Activated CD4-positive, alpha-beta memory T cell treated with anti-CD3 and anti-CD28 coated beads, Interleukin-2, amount 10 ng/mL, durations not matched to agents 7 days and 5 days (primary cell): ENCODE measurements at regions not wholly inside any gene's neighbourhood (a gene's known extent, or its start where the extent isn't known, plus 50 kb on each side); places are given as distances from the start of the nearest gene placed in this dataset.
"Not testable (repeated sequence)": the region's sequence is repeated elsewhere in the genome, so short reads cannot be mapped to it uniquely, and the experiment has no call there.

ENCODE experiments used
- CTCF ChIA-PET: fragments of 350-600 bp; sonication (Branson Sonifier 250); formaldehyde crosslinking; loops from one replicate; lab custom pipeline; 2021; ENCODE audit warnings: antibody characterized with exemption, inconsistent platforms; lab: Charles Lee
- POLR2A ChIA-PET: fragments of 350-600 bp; sonication (Branson Sonifier 250); formaldehyde crosslinking; loops from one replicate; lab custom pipeline; 2021; ENCODE audit warnings: antibody characterized with exemption; lab: Charles Lee
- DNase-seq: peaks from one replicate; pipeline ENCODE4 v3.0.0-alpha.2; 2020
- H3K27ac Mint-ChIP-seq: one replicate; pipeline ENCODE4 v1.8.0; 2021; ENCODE audit warnings: mild to moderate bottlenecking, mixed read lengths
- H3K27me3 Mint-ChIP-seq: one replicate; pipeline ENCODE4 v1.8.0; 2021; ENCODE audit warnings: mixed read lengths
- H3K36me3 Mint-ChIP-seq: one replicate; pipeline ENCODE4 v1.8.0; 2021; ENCODE audit warnings: low read depth, mixed read lengths
- H3K4me1 Mint-ChIP-seq: one replicate; pipeline ENCODE4 v1.8.0; 2021; ENCODE audit warnings: mixed read lengths
- H3K4me3 Mint-ChIP-seq: one replicate; pipeline ENCODE4 v1.8.0; 2021; ENCODE audit warnings: mild to moderate bottlenecking, mixed read lengths
- H3K9me3 Mint-ChIP-seq: one replicate; pipeline ENCODE4 v1.8.0; 2021; ENCODE audit warnings: mixed read lengths

DNA sequence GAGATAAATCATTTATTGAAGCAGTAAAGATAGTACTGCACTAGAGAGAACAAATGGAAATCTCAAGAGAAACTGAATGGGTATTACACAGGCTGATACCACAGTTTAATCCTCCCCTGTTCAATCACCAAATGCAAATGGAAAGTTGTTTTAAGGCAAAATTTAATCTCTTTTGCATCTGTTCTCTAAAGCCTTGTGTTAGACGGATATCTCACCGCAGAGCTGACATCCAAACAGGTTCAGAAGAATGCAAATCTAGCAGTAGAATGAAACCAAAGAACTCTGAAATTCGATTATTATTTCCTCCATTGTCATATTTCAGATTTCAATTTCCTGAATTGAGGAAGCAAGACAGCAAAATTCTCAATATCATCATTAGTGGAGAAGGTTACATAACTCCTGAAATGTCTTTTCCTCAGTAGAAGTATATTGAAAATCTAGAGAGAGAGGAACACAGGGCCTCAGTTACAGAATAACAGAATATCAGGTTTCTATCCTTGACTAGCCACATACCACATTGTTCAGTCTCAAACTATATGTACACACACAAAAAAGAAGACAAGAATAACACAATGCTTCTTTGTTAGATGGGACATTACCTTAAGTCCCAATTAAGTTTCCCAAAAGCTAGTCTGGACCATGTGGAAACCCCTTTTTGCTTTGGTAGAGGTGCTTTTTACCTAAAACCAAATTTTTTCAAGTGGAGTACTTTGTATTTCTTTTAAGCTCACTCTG is 94.1 kb upstream of the BANK1 start:
- POLR2A ChIA-PET, result no interaction called here
- Mint-ChIP-seq H3K27ac (no peak overlapping the region), H3K4me1 (no peaks in the 10 kb centered on the region), H3K27me3 (peaks cover 7% of the 10 kb centered on the region), H3K9me3 (no peaks in the 10 kb centered on the region), H3K4me3 (no peak overlapping the region), H3K36me3 (no peaks in the 10 kb centered on the region)
- CTCF ChIA-PET, result no interaction called here
- DNase-seq, result no peak

DNA sequence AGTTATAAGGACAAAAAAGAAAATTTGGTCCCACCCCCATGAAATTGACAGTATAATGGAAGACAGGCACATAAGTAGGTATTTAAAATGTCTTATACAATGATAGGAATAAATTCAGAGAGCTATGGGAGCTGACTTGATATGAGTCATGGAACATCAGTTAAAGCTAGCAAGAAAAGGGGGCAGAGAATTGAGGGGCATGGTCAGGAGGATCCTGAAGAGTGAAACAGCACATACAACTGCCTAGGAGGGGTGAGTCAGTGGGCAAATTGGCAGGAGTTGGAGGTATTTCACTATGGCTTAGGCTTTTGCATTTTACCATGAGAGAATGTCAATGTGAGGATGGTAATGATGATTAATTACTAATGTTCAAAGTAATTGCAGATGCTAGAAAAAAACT is 95.4 kb upstream of the BANK1 start:
- no peak overlapping the region for H3K4me3 Mint-ChIP-seq

DNA sequence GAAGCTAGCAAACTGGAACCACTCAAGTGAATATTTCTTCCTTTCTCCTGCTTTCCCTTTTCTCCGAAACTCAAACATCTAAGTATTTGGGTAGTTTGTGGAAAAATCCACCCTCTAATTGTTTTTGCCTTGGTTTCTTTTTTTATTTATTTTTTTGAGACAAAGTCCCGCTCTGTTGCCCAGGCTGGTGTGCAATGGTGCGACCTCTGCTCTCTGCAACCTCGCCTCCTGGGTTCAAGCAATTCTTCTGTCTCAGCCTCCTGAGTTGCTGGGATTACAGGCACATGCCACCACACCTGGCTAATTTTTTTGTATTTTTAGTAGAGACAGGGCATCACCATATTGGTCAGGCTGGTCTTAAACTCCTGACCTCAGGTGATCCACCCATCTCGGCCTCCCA is 96.1 kb upstream of the BANK1 start:
- DNase-seq, H3K27ac Mint-ChIP-seq, H3K9me3 Mint-ChIP-seq, POLR2A ChIA-PET, H3K4me3 Mint-ChIP-seq, H3K4me1 Mint-ChIP-seq, H3K36me3 Mint-ChIP-seq, CTCF ChIA-PET: not testable (repeated sequence)
- H3K27me3 Mint-ChIP-seq, result peaks cover 13% of the 10 kb centered on the region

More for the DNA sequence above, 95.4 kb upstream of the BANK1 start:
- Mint-ChIP-seq H3K36me3 (no peaks in the 10 kb centered on the region), H3K27ac (no peak overlapping the region), H3K9me3 (no peaks in the 10 kb centered on the region), H3K4me1 (no peaks in the 10 kb centered on the region), H3K27me3 (peaks cover 13% of the 10 kb centered on the region)
- POLR2A ChIA-PET, result no interaction called here
- CTCF ChIA-PET, result no interaction called here
- no peak for DNase-seq

DNA sequence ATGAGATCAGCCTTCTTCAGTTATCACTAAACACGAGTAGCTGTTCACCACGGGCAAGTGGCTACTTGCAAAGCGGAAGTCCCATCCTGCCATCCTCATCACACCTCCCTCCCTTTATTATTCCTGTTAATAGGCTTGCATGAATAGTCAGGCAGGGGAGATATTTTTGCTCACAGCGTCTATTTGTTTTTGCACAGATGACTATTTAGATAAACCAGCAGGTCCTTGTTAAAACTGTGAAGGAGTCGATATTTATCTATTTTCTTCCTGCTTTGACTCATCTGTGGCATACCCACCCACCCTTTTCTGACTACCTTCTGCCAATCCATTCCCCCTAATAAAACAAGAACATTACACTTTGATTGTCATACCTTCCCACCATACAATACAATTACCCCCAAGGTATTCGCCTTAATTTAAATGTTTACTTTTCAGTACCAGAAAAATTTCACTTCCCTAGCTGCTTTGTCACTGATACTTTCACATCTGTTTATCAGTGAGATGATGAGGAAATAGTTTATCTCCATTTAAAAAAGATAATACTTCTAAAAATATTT is 96.6 kb upstream of the BANK1 start:
- Mint-ChIP-seq H3K27ac (no peak overlapping the region), H3K4me3 (no peak overlapping the region), H3K27me3 (peaks cover 14% of the 10 kb centered on the region), H3K36me3 (no peaks in the 10 kb centered on the region), H3K4me1 (no peaks in the 10 kb centered on the region), H3K9me3 (no peaks in the 10 kb centered on the region)
- ChIA-PET CTCF (no interaction called here), POLR2A (no interaction called here)
- no peak for DNase-seq

DNA sequence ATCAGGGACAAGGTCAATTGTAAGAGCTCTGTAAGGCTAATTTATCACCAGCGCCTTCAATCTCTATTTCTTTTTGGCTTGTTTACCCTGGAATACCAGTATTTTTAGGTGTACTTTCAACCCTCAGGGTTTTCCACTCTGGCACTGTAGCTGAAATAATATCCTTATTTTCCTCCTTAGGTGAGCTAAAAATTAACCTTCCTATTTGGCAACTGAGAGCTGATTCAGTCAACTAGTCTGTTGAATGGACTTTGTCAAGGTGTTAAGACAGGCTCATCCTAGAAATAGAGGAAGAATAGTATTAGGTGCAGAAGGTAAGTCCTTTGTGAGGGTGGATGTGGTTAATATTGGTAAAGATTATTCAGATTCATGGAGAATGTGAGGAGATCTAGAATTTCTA is 101.3 kb upstream of the BANK1 start:
- DNase-seq, result no peak
- Mint-ChIP-seq H3K9me3 (no peaks in the 10 kb centered on the region), H3K4me1 (no peaks in the 10 kb centered on the region), H3K36me3 (no peaks in the 10 kb centered on the region), H3K27me3 (peaks cover 14% of the 10 kb centered on the region), H3K27ac (no peak overlapping the region), H3K4me3 (no peak overlapping the region)
- ChIA-PET CTCF (no interaction called here), POLR2A (no interaction called here)

DNA sequence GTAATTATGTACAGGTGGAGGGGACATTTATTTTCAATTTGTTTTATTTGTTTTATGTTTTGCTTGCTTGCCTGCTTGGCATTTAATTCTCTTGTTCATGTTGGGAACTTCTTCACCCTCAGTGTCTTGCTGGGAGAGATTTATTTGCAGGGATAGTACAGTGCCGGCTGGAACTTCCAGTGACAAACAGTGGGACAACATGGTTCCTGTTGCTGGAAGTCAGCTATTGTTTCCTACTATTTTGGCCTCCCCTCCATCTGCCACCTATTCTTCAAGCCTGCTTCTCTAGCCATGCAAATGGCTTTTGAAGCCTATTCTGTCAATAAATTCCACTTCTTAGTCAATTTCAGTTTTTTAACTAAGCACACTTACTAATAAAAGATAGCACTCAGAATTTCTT is 105.4 kb upstream of the BANK1 start:
- DNase-seq, result no peak
- H3K4me3 Mint-ChIP-seq, result no peak overlapping the region
- H3K36me3 Mint-ChIP-seq, result no peaks in the 10 kb centered on the region
- ChIA-PET CTCF (no interaction called here), POLR2A (interaction anchor here (1.2 kb wide), 1 partner anchor 7 kb away, joined by 3 read pairs; no protein-coding TSS in a partner anchor)
- no peaks in the 10 kb centered on the region for H3K9me3 Mint-ChIP-seq
- H3K27ac Mint-ChIP-seq, result no peak overlapping the region
- peaks cover 5% of the 10 kb centered on the region for H3K27me3 Mint-ChIP-seq
- no peaks in the 10 kb centered on the region for H3K4me1 Mint-ChIP-seq

DNA sequence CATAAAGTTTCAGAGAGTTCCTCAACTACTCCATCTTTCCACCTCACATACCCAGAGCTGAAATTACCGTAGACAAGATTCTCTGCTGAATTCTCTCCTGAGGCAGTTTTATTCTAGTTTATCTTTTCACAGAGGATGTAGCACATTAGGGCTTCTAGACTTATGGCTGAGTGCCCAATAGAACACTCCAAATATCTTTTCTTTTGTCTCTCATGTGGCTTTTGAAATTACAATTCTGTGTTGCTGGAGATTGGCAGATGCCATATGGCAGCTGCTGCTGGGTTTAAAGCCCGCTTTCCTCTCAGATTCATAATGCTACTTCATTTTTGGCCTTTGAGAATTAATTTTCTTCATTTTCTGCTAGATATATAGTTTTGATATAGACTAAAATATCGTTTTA is 107.6 kb upstream of the BANK1 start:
- no peaks in the 10 kb centered on the region for H3K36me3 Mint-ChIP-seq
- POLR2A ChIA-PET, result no interaction called here
- no peak overlapping the region for H3K27ac Mint-ChIP-seq
- CTCF ChIA-PET, result no interaction called here
- H3K4me3 Mint-ChIP-seq, result no peak overlapping the region
- H3K4me1 Mint-ChIP-seq, result no peaks in the 10 kb centered on the region
- no peaks in the 10 kb centered on the region for H3K9me3 Mint-ChIP-seq
- H3K27me3 Mint-ChIP-seq, result peaks cover 4% of the 10 kb centered on the region
- DNase-seq, result no peak

DNA sequence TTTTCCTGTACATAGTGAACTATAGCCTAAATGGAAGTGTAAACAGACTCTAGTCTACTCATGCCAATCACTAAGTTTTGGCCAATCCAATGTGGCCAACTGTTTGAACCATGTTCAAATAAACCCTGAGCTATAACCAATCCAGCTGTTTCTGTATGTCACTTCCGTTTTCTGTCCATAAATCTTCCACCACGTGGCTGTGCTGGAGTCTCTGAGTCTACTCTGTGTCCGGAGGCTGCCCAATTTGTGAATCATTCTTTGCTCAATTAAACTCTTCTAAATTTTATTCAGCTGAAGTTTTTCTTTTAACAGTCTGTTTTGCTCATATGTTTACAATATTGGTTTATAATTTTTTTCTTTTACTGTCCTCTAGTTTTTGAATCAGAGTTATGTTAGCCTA is 112.3 kb upstream of the BANK1 start:
- ChIA-PET POLR2A (interaction anchor here (1.2 kb wide), 1 partner anchor 8 kb away, joined by 3 read pairs; no protein-coding TSS in a partner anchor), CTCF (no interaction called here)
- Mint-ChIP-seq H3K4me1 (no peaks in the 10 kb centered on the region), H3K9me3 (no peaks in the 10 kb centered on the region), H3K27me3 (peaks cover 1% of the 10 kb centered on the region), H3K27ac (no peak overlapping the region), H3K4me3 (no peak overlapping the region), H3K36me3 (no peaks in the 10 kb centered on the region)
- no peak for DNase-seq

DNA sequence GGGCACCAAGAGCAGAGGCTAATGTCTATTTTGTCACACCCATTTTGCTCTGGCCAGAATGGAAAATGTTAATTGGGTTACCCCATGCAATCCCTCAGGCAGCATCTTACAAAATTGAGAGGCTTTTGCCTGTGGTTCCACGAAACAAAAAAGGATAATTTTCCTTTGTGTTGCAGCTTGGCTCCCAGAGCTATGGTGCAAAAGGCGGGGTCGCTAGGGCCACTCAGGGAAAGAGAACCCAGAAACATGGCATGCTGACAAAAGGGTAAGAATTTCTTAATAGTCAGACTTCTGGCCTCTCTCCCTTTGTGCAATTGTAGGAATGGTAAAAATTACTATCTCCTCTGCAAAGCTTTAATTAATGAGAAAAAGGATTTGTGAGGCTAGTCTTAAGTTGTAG is 119.6 kb upstream of the BANK1 start:
- Mint-ChIP-seq H3K4me1 (no peaks in the 10 kb centered on the region), H3K4me3 (no peak overlapping the region), H3K9me3 (no peaks in the 10 kb centered on the region), H3K27me3 (no peaks in the 10 kb centered on the region), H3K27ac (no peak overlapping the region), H3K36me3 (no peaks in the 10 kb centered on the region)
- ChIA-PET POLR2A (no interaction called here), CTCF (no interaction called here)
- no peak for DNase-seq

DNA sequence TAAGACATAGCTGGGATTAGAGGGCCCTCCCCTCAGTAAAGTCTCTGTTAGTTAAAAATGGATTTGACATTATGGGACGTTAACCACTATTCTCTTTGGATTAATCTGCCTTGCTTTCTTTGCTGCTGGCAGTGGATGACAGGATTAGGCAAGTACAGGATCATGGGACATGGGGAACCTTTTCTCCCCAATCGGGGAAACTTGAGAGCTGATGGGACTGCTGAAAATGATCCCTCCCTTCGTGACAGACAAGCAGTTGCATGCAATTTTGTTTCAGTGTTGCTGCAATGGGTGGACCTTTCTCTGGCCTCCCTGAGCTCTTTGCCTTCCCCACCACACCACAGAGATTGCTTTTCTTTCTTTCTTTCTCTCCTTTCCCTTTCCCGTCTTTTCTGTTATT is 120.2 kb upstream of the BANK1 start:
- no peaks in the 10 kb centered on the region for H3K9me3 Mint-ChIP-seq
- H3K36me3 Mint-ChIP-seq, result no peaks in the 10 kb centered on the region
- no peak for DNase-seq
- H3K27me3 Mint-ChIP-seq, result no peaks in the 10 kb centered on the region
- ChIA-PET POLR2A (no interaction called here), CTCF (no interaction called here)
- no peak overlapping the region for H3K4me3 Mint-ChIP-seq
- no peaks in the 10 kb centered on the region for H3K4me1 Mint-ChIP-seq
- no peak overlapping the region for H3K27ac Mint-ChIP-seq

DNA sequence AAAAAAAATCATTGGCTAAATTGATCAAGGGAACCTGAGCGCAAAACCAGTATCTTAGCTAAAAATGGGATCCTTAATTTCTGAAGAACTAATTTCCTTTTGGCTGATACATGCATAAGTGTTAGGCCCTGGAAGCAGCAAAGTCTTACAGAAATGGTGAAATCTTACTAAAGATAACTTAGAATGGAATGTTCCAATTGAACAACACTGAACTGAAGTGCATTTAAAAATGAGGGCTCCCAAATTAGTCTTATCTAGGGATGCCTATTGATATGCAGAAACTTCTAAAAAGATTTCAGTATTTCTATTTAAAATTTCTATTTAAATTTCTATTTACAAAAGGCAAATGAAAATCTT is 120.7 kb upstream of the BANK1 start:
- Mint-ChIP-seq H3K4me1 (no peaks in the 10 kb centered on the region), H3K27me3 (no peaks in the 10 kb centered on the region), H3K4me3 (no peak overlapping the region), H3K36me3 (no peaks in the 10 kb centered on the region), H3K9me3 (no peaks in the 10 kb centered on the region), H3K27ac (no peak overlapping the region)
- ChIA-PET CTCF (no interaction called here), POLR2A (no interaction called here)
- no peak for DNase-seq

DNA sequence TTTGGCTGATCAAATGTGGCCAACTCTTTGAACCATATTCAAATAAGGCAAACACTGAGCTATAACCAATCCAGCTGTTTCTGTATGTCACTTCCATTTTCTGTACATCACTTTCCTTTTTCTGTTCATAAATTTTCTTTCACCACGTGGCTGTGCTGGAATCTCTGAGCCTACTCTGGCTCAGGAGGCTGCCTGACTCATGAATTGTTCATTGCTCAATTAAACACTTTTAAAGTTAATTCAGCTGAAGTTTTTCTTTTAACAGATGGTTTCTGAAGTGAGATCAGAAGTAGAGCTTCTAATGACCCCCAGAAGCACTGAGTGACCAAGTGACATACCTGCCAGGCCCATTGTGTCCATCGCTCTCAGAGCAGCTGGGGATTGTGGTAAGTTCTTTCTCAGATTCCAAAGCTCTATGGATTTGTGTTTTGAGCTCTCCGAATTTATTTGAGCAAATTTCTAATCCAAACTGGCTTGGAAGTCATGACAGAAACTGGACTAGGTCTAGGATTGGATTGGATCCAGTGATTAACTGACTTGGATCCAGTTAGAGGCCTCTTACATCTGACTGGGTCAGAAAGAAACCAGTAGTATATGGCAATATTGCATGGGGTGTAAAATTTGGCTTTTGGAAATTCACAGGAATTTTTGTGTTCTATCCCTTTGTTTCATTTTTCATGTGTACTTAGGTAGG is 121.2 kb upstream of the BANK1 start:
- H3K27me3 Mint-ChIP-seq, result no peaks in the 10 kb centered on the region
- no peak for DNase-seq
- no peak overlapping the region for H3K27ac Mint-ChIP-seq
- H3K4me1 Mint-ChIP-seq, result no peaks in the 10 kb centered on the region
- ChIA-PET POLR2A (no interaction called here), CTCF (no interaction called here)
- no peaks in the 10 kb centered on the region for H3K9me3 Mint-ChIP-seq
- H3K4me3 Mint-ChIP-seq, result no peak overlapping the region
- no peaks in the 10 kb centered on the region for H3K36me3 Mint-ChIP-seq

DNA sequence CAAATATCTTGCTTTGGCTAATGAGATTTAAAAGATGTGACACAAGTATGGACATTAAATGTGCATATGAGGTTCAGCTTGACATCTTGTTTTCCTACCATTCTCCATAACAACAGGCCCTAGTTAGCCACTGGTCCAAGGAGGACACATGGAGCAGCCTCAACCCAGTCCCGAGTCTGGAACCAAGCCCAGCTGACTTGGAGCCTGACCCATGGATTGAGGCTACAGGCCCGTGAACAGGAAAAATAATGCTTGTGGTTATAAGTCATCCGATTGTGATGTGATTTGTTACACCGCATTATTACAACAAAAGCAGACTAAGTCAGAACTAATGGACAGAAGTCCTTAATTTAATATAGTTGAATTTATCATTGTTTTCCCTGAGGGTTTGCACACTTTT is 123.2 kb upstream of the BANK1 start:
- H3K27me3 Mint-ChIP-seq, result no peaks in the 10 kb centered on the region

DNA sequence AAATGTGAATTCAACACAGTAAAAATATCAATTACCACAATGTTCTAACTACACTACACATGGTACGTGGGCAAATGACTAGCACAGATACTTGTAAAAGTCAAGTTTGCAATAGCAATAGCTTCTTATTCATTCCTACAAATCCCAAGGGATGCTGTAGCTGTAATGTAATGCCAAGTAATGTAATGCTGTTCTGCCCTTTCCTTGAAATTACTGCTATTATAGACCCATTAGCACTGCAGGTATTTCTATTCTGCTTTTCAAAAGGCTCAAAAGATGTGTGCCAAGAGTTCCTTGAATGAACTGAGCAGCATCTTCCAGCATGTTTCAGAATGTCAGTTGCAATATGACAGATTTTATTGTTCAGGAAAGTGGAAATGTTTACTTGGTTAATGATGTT is 129.9 kb upstream of the BANK1 start:
- no peak for DNase-seq
- no peaks in the 10 kb centered on the region for H3K4me1 Mint-ChIP-seq
- no peaks in the 10 kb centered on the region for H3K36me3 Mint-ChIP-seq
- H3K9me3 Mint-ChIP-seq, result no peaks in the 10 kb centered on the region
- ChIA-PET CTCF (no interaction called here), POLR2A (no interaction called here)
- H3K27me3 Mint-ChIP-seq, result peaks cover 6% of the 10 kb centered on the region
- H3K27ac Mint-ChIP-seq, result no peak overlapping the region
- H3K4me3 Mint-ChIP-seq, result no peak overlapping the region

More for the DNA sequence above, 123.2 kb upstream of the BANK1 start:
- Mint-ChIP-seq H3K36me3 (no peaks in the 10 kb centered on the region), H3K27ac (no peak overlapping the region), H3K4me3 (no peak overlapping the region), H3K4me1 (no peaks in the 10 kb centered on the region), H3K9me3 (no peaks in the 10 kb centered on the region)
- no peak for DNase-seq
- CTCF ChIA-PET, result no interaction called here
- POLR2A ChIA-PET, result no interaction called here
